Small intestine (tissue), 7 donors: ENCODE measurements at regions not wholly inside any gene's neighbourhood (a gene's known extent, or its start where the extent isn't known, plus 50 kb on each side); places are given as distances from the start of the nearest gene placed in this dataset.
"Not testable (repeated sequence)": the region's sequence is repeated elsewhere in the genome, so short reads cannot be mapped to it uniquely, and the experiment has no call there.

Experiments used
- DNase-seq, 2 donors: peaks; one replicate each; pipeline versions ENCODE4 v3.0.0 to v3.0.0-alpha.2; 2013
- FAIRE-seq: peaks from 2 replicates; lab custom pipeline; 2012; peaks lifted over from hg19 to GRCh38; lab: Jason Lieb, UNC
- H3K27ac ChIP-seq, 3 donors: one replicate each; pipeline ENCODE4 v1.5.1; 2013; ENCODE audit warnings: low read length in 2 of 3, mild to moderate bottlenecking in 2 of 3, control low read depth in 1 of 3, inconsistent platforms in 1 of 3, low read depth in 1 of 3, moderate library complexity in 1 of 3
- H3K27me3 ChIP-seq, 3 donors: one replicate each; pipeline ENCODE4 v1.6.1; 2013; ENCODE audit warnings: low read length in 3 of 3, inconsistent platforms in 1 of 3; ENCODE audit not compliant: control insufficient read depth in 3 of 3, insufficient read depth in 3 of 3
- H3K36me3 ChIP-seq, 3 donors: one replicate each; pipeline ENCODE4 v1.6.1; 2013; ENCODE audit warnings: low read length in 3 of 3, inconsistent platforms in 1 of 3, low read depth in 1 of 3, mild to moderate bottlenecking in 1 of 3, moderate library complexity in 1 of 3; ENCODE audit not compliant: control insufficient read depth in 3 of 3, insufficient read depth in 2 of 3
- H3K4me1 ChIP-seq, 3 donors: one replicate each; pipeline ENCODE4 v1.6.1; 2013; ENCODE audit warnings: low read length in 2 of 3, inconsistent platforms in 1 of 3, low read depth in 1 of 3, mild to moderate bottlenecking in 1 of 3, moderate library complexity in 1 of 3; ENCODE audit not compliant: control insufficient read depth in 3 of 3, insufficient read depth in 2 of 3
- H3K4me3 ChIP-seq, 3 donors: one replicate each; pipeline ENCODE4 v1.5.1; 2013; ENCODE audit warnings: low read length in 3 of 3, control low read depth in 1 of 3, inconsistent platforms in 1 of 3, low read depth in 1 of 3, mild to moderate bottlenecking in 1 of 3, moderate library complexity in 1 of 3
- H3K9me3 ChIP-seq, 2 donors: one replicate each; pipeline ENCODE4 v1.6.1; 2013; ENCODE audit warnings: low read depth in 1 of 2, low read length in 1 of 2; ENCODE audit not compliant: control insufficient read depth in 2 of 2, insufficient read depth in 1 of 2
- WGBS, 3 donors: extraction: QIAGEN DNeasy Blood & Tissue Kit; methylation state at CpG; one replicate each; pipeline ENCODE4 v1.1.7; 2013; 5-methylcytosine and 5-hydroxymethylcytosine counted together
- donor health status: healthy with polysubstance abuse.
- donor health status: control.
- donor health status: control.
- donor health status: Bipolar disorder and iron deficiency.
- donor health status: healthy.

- whole genome bisulfite sequencing, 3 donors, result 10 to 33% (median 29%) methylated on average over 3 of the region's 3 CpGs
Measured at GRCh38 chrX:77070202-77070918, 376.8 kb upstream of the FGF16 start.

GRCh38 chrX:77076896-77077295, 370.3 kb upstream of the FGF16 start:
- no peak for FAIRE-seq
- H3K27me3 ChIP-seq, result no peaks in the 10 kb centered on the region
- H3K4me1 ChIP-seq, result no peaks in the 10 kb centered on the region
- no peak overlapping the region for H3K27ac ChIP-seq
- WGBS, 3 donors, result 43 to 52% (median 43%) methylated on average over 2 of the region's 2 CpGs
- H3K9me3 ChIP-seq, result peaks cover 0 to under 1% of the 10 kb centered on the region in 2 donors
- no peak for DNase-seq
- H3K36me3 ChIP-seq, result no peaks in the 10 kb centered on the region
- no peak overlapping the region for H3K4me3 ChIP-seq

More at GRCh38 chrX:77070202-77070918, 376.8 kb upstream of the FGF16 start:
- Histone ChIP-seq H3K27me3 (no peaks in the 10 kb centered on the region), H3K27ac (no peak overlapping the region), H3K4me3 (no peak overlapping the region), H3K9me3 (no peaks in the 10 kb centered on the region), H3K36me3 (no peaks in the 10 kb centered on the region), H3K4me1 (no peaks in the 10 kb centered on the region)
- FAIRE-seq (no peak), DNase-seq (no peak)

GRCh38 chrX:77081237-77081636, 366.0 kb upstream of the FGF16 start:
- not testable (repeated sequence) for H3K36me3 ChIP-seq, DNase-seq, H3K27ac ChIP-seq, H3K4me1 ChIP-seq, H3K9me3 ChIP-seq, FAIRE-seq, H3K4me3 ChIP-seq, H3K27me3 ChIP-seq
- WGBS, 3 donors, result 51 to 75% (median 75%) methylated on average over 3 of the region's 3 CpGs

GRCh38 chrX:77085372-77085771, 361.8 kb upstream of the FGF16 start:
- H3K36me3 ChIP-seq, result no peaks in the 10 kb centered on the region
- WGBS, 3 donors, result 63 to 83% (median 73%) methylated on average over 4 of the region's 4 CpGs
- peaks cover 0 to 6% of the 10 kb centered on the region in 2 donors for H3K9me3 ChIP-seq
- DNase-seq (no peak), FAIRE-seq (no peak)
- H3K27ac ChIP-seq, result no peak overlapping the region
- H3K4me3 ChIP-seq, result no peak overlapping the region
- H3K27me3 ChIP-seq, result no peaks in the 10 kb centered on the region
- H3K4me1 ChIP-seq, result no peaks in the 10 kb centered on the region

DNA sequence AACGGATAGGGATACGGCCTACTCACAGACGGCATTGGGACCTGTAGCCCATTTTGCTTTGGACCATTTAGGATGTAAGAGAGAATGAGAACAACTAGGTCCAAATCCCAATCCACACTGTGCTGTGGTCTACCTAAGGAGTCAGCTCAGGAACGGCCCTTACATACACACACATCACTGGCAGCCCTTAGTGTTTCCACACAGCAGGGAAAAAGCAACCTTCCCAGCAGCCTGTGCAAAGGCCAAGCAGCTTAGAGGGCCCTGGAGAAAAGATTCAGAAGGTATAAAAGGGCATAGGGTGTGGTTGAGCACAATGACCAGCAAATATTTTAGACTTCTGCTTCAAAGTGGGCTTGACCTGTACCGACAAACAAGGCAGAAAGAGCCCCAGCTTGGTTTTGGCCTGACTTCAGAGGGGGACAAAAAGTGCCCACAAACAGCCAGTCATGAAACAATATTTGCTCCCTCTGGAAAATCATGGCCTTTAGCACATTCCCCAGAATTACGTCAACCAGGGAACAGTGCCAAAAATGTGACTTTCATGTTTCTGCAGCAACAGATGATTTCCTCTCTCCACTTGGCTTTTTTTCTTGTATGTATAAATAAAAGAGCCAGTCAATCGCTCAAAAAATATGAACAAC, 359.5 kb upstream of the FGF16 start:
- no peak for FAIRE-seq

DNA sequence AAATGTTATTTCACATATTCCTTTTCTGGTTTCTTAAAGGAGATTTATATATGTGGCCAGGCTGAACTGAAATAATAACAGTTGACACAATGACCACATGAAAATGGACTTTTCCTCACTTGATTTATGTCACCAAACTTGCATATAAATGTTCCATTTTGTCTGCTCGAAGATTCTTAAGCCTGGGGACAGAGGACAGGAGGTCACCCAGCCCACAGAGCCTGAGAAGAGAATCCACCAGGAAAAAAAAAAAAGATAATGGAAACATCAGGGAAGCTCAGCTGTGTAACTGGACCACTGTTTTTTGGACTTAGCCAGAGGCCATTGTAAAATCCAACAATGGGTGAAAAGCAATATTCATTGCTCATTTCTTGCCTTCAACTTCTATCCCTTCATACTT, 359.0 kb upstream of the FGF16 start:
- Histone ChIP-seq H3K4me1 (no peaks in the 10 kb centered on the region), H3K27me3 (no peaks in the 10 kb centered on the region), H3K36me3 (no peaks in the 10 kb centered on the region), H3K4me3 (no peak overlapping the region), H3K27ac (no peak overlapping the region), H3K9me3 (no peaks in the 10 kb centered on the region)
- 32 to 52% (median 37%) methylated on average over 1 of the region's 1 CpG for WGBS, 3 donors
- DNase-seq (no peak), FAIRE-seq (no peak)

More for the DNA sequence above, 359.5 kb upstream of the FGF16 start:
- H3K36me3 ChIP-seq, result no peaks in the 10 kb centered on the region
- 51 to 55% (median 52%) methylated on average over 7 of the region's 7 CpGs for WGBS, 3 donors
- peak; percentile 2 to 18 for DNase-seq
- H3K4me1 ChIP-seq, result no peaks in the 10 kb centered on the region
- H3K27ac ChIP-seq, result peak overlapping the region in 1 of 3 donors; percentile 34
- H3K4me3 ChIP-seq, result no peak overlapping the region
- no peaks in the 10 kb centered on the region for H3K9me3 ChIP-seq
- H3K27me3 ChIP-seq, result no peaks in the 10 kb centered on the region

DNA sequence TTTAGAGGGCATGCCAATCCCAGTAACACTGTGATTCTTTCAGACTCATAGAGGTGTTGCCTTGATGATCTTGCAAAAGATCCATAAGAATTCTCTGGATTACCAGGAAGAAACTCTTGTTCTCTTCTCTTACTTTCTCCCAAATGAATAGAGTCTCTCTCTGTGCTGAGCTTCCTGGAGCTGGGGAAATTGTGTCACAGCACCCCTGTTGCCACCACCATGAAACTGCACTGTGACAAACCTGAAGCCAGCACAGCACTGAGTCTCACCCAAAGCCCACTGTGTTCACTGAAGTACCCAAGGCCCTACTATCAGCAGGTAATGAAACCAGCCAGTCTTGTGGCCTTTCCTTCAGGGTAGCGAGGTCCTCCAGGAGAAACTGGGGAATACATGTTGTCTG, 332.7 kb upstream of the FGF16 start:
- no peaks in the 10 kb centered on the region for H3K36me3 ChIP-seq
- no peaks in the 10 kb centered on the region for H3K4me1 ChIP-seq
- FAIRE-seq (no peak), DNase-seq (no peak)
- H3K9me3 ChIP-seq, result peaks cover 0 to 5% of the 10 kb centered on the region in 2 donors
- H3K27ac ChIP-seq, result no peak overlapping the region
- WGBS, 3 donors, result 64 to 79% (median 68%) methylated on average over 1 of the region's 1 CpG
- H3K4me3 ChIP-seq, result no peak overlapping the region
- H3K27me3 ChIP-seq, result no peaks in the 10 kb centered on the region

DNA sequence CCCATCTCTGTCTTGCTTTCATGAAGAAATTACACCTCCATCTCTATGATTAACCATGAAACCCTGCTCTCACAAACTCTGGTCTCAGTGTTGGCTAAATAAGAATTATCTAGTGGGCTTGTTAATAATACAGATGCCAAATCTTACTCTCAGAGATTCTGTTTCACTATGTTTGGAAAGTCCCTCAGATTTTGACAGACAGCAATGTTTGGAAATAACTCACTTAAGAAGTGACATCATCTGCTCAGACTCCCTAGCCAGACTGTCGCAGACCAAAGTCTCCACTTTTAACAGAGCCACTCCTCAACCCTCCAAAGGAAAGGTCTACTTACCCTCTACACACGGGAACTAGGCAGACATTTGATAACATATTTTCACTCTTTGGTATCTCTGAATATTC, 328.5 kb upstream of the FGF16 start:
- Histone ChIP-seq H3K27ac (no peak overlapping the region), H3K4me1 (no peaks in the 10 kb centered on the region), H3K36me3 (no peaks in the 10 kb centered on the region), H3K27me3 (no peaks in the 10 kb centered on the region), H3K9me3 (no peaks in the 10 kb centered on the region), H3K4me3 (no peak overlapping the region)
- 45 to 71% (median 69%) methylated on average over 2 of the region's 2 CpGs for WGBS, 3 donors
- no peak for DNase-seq
- FAIRE-seq, result no peak
